Testis (tissue), 2 donors: ENCODE measurements at regions not wholly inside any gene's neighbourhood (a gene's known extent, or its start where the extent isn't known, plus 50 kb on each side); places are given as distances from the start of the nearest gene placed in this dataset.

Source experiments
- CTCF ChIP-seq, 3 experiments: fragments of 450-650 bp in 2 of 3; fragments of 200-600 bp in 1 of 3; sonication (generic) in 1 of 3; IDR thresholded peaks; one replicate each; pipeline ENCODE4 v1.5.1; 2016 to 2019; ENCODE audit warnings: antibody characterized with exemption in 3 of 3, mild to moderate bottlenecking in 2 of 3, moderate library complexity in 1 of 3
- POLR2A ChIP-seq: fragments of 450-650 bp; IDR thresholded peaks from one replicate; pipeline ENCODE4 v1.6.1; 2017; ENCODE audit warnings: antibody characterized with exemption, mild to moderate bottlenecking, moderate library complexity

GRCh38 chr10:128573281-128573845 lies 447.1 kb upstream of the MKI67 start:
- TF ChIP-seq CTCF (IDR thresholded peaks at IDR 0.05) (no peak), POLR2A (no peak)
